ENCODE measurements at regions not wholly inside any gene's neighbourhood (a gene's known extent, or its start where the extent isn't known, plus 50 kb on each side); places are given as distances from the start of the nearest gene placed in this dataset.
"Not testable (repeated sequence)": the region's sequence is repeated elsewhere in the genome, so short reads cannot be mapped to it uniquely, and the experiment has no call there.

DNA sequence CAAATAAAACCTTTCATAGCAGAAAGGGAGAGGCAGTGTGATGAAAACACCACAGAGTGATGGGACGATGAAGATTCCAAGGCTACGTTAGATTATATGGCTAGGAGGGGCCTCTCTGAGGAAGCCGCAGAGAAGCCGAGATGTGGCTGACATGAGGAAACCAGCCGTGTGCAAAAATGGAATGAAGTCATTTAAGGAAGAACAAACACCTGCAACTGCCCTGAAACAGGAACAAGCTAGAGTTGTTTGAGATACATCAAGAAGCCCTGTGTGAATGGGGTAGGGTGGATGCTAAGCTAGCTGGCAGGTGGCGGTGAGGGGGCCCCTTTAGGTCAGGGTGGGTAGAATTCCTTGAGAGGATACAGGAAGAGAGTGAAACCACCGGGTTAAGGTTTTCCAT is 129.5 kb downstream of the KLF6 start:
- H3K27ac ChIP-seq (ENCODE audit: low read length), result no peak overlapping the region
- no peak overlapping the region for H3K9ac ChIP-seq (ENCODE audit: low read depth, low read length)
- H3K9me3 ChIP-seq (ENCODE audit: insufficient read depth, low read depth, low read length), result no peaks in the 10 kb centered on the region
- peaks cover 10% of the 10 kb centered on the region for H3K4me1 ChIP-seq (ENCODE audit: insufficient read depth, low read length)
- no peaks in the 10 kb centered on the region for H3K36me3 ChIP-seq (ENCODE audit: insufficient read depth, low read depth, low read length)
- no peak overlapping the region for H3K4me3 ChIP-seq (ENCODE audit: low read length)
- H3K27me3 ChIP-seq (ENCODE audit: insufficient read depth, low read length), result no peaks in the 10 kb centered on the region

DNA sequence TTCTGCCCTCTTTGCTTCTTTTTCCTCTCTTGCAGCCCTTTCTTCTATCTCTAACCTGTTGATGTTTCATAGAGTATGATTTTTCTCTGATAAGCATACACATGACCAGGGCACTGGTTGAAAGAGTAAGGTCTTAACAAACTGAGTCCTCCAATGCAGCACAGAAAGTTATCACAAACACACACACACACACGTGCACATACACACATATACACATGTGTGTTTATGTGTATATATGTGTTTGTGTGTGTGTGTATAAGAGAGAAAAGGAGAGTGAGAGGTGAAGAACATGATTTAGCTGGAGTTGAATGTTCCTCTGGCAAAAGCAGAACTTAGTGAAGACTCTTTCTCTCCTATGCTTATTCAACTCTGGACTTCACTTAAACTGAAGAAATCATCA is 130.0 kb downstream of the KLF6 start:
- no peaks in the 10 kb centered on the region for H3K9me3 ChIP-seq (ENCODE audit: insufficient read depth, low read depth, low read length)
- H3K27ac ChIP-seq (ENCODE audit: low read length), result no peak overlapping the region
- H3K27me3 ChIP-seq (ENCODE audit: insufficient read depth, low read length), result no peaks in the 10 kb centered on the region
- no peak overlapping the region for H3K4me3 ChIP-seq (ENCODE audit: low read length)
- peaks cover 10% of the 10 kb centered on the region for H3K4me1 ChIP-seq (ENCODE audit: insufficient read depth, low read length)
- H3K36me3 ChIP-seq (ENCODE audit: insufficient read depth, low read depth, low read length), result no peaks in the 10 kb centered on the region
- H3K9ac ChIP-seq (ENCODE audit: low read depth, low read length), result no peak overlapping the region

DNA sequence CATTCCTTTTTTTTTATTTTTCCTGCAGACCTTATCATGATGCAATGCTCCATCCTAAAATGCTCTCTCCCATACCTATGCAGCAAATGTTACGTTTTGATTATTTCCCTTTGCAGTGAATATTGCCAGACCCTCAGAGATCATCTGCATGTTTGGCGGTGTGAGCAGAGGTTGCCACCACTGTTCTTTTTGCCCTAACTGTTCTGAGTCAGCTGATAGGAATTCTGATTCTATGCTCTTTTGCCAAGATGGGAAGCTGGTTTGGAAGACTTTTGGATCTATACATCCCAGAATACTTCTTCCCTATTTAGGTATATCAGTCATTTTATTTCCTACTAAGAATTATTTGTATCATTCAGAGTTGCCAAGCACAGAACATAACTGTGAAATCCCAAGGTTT is 130.5 kb downstream of the KLF6 start:
- Histone ChIP-seq H3K36me3 (ENCODE audit: insufficient read depth, low read depth, low read length) (no peaks in the 10 kb centered on the region), H3K27me3 (ENCODE audit: insufficient read depth, low read length) (no peaks in the 10 kb centered on the region), H3K9ac (ENCODE audit: low read depth, low read length) (no peak overlapping the region), H3K27ac (ENCODE audit: low read length) (no peak overlapping the region), H3K4me3 (ENCODE audit: low read length) (no peak overlapping the region), H3K9me3 (ENCODE audit: insufficient read depth, low read depth, low read length) (no peaks in the 10 kb centered on the region), H3K4me1 (ENCODE audit: insufficient read depth, low read length) (peaks cover 8% of the 10 kb centered on the region)

DNA sequence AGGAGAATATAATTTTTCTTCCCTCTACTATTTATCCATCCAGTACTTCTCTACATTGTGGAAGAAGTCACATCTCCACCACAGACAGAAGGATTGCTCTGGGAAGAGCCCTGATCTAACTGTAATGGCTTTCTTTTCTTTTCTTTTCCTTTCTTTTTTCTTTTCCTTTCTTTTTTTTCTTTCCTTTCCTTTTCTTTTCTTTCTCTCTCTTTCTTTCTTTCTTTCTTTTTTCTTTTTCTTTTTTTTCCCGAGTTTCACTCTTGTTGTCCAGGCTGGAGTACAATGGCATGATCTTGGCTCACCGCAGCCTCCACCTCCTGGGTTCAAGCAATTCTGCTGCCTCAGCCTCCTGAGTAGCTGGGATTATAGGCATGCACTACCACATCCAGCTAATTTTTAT is 131.7 kb downstream of the KLF6 start:
- not testable (repeated sequence) for H3K4me3 ChIP-seq (ENCODE audit: low read length); H3K4me1 ChIP-seq (ENCODE audit: insufficient read depth, low read length); H3K9ac ChIP-seq (ENCODE audit: low read depth, low read length); H3K36me3 ChIP-seq (ENCODE audit: insufficient read depth, low read depth, low read length); H3K27me3 ChIP-seq (ENCODE audit: insufficient read depth, low read length); H3K27ac ChIP-seq (ENCODE audit: low read length); H3K9me3 ChIP-seq (ENCODE audit: insufficient read depth, low read depth, low read length)

DNA sequence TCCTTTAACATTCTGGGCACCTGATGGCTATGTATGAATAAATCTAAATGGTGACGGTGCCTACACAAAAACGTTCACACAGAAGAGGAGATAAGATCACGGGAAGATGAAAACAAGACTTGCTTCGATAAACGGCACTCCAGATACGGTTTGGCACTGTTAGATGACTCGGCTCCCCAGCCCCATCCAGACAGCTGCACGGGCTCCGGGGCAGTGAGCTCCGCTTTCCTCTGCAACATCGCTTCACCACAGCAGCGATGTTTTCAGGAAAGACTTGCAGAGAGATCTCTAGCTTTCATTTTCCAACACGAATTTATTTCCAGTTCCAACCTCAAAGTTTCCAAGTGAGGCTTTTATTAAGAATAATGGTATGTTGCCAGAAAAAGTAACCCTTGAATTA is 132.1 kb downstream of the KLF6 start:
- no peak overlapping the region for H3K9ac ChIP-seq (ENCODE audit: low read depth, low read length)
- no peaks in the 10 kb centered on the region for H3K9me3 ChIP-seq (ENCODE audit: insufficient read depth, low read depth, low read length)
- H3K27ac ChIP-seq (ENCODE audit: low read length), result no peak overlapping the region
- H3K27me3 ChIP-seq (ENCODE audit: insufficient read depth, low read length), result no peaks in the 10 kb centered on the region
- H3K4me3 ChIP-seq (ENCODE audit: low read length), result no peak overlapping the region
- no peaks in the 10 kb centered on the region for H3K4me1 ChIP-seq (ENCODE audit: insufficient read depth, low read length)
- H3K36me3 ChIP-seq (ENCODE audit: insufficient read depth, low read depth, low read length), result no peaks in the 10 kb centered on the region

DNA sequence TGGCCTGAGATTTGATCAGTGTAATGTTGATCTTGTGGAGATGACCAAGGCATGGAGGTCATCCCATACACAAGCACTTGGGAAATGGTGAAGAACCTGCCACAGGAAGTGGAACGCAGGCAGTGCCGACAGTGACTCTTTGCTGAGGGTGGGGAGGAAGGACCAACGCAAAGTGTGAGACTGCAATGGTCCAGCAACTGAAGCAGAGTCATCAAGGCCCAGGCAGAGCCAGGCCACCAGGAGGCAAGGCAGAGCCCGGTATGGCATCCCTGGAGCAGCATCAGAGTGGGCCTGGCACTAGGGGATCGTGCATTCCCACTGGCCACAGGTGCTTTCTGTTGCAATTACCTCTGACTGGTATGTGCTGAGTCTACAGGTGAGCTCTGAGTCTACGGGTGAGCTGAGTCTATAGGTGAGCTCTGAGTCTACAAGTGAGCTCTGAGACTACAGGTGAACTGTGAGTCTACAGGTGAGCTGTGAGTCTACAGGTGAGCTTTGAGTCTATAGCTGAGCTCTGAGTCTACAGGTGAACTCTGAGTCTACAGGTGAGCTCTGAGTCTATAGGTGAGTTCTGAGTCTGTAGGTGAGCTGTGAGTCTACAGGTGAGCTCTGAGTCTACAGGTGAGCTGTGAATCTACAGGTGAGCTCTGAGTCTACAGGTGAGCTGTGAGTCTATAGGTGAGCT is 132.9 kb downstream of the KLF6 start:
- Histone ChIP-seq H3K4me3 (ENCODE audit: low read length) (no peak overlapping the region), H3K9me3 (ENCODE audit: insufficient read depth, low read depth, low read length) (no peaks in the 10 kb centered on the region), H3K27me3 (ENCODE audit: insufficient read depth, low read length) (no peaks in the 10 kb centered on the region), H3K27ac (ENCODE audit: low read length) (no peak overlapping the region), H3K36me3 (ENCODE audit: insufficient read depth, low read depth, low read length) (no peaks in the 10 kb centered on the region), H3K4me1 (ENCODE audit: insufficient read depth, low read length) (no peaks in the 10 kb centered on the region), H3K9ac (ENCODE audit: low read depth, low read length) (no peak overlapping the region)

DNA sequence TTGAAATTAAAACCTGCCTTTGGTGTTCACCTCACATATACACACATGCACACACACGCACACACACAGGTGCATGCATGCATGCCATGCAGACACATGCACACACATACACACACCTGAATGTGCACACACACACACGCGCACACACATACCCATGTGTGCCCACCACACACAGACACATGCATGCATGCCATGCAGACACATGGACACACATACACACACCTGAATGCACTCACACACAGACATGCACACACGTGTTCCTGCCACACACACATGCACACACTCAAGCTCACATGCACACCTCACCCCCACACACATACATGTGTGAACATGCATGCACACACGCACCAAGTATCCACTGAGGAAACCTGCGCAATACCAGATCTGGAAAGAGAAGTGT is 136.4 kb downstream of the KLF6 start:
- H3K4me1 ChIP-seq (ENCODE audit: insufficient read depth, low read length), result no peaks in the 10 kb centered on the region
- H3K4me3 ChIP-seq (ENCODE audit: low read length), result no peak overlapping the region
- H3K36me3 ChIP-seq (ENCODE audit: insufficient read depth, low read depth, low read length), result no peaks in the 10 kb centered on the region
- H3K27me3 ChIP-seq (ENCODE audit: insufficient read depth, low read length), result no peaks in the 10 kb centered on the region
- no peak overlapping the region for H3K27ac ChIP-seq (ENCODE audit: low read length)
- H3K9ac ChIP-seq (ENCODE audit: low read depth, low read length), result no peak overlapping the region
- no peaks in the 10 kb centered on the region for H3K9me3 ChIP-seq (ENCODE audit: insufficient read depth, low read depth, low read length)

DNA sequence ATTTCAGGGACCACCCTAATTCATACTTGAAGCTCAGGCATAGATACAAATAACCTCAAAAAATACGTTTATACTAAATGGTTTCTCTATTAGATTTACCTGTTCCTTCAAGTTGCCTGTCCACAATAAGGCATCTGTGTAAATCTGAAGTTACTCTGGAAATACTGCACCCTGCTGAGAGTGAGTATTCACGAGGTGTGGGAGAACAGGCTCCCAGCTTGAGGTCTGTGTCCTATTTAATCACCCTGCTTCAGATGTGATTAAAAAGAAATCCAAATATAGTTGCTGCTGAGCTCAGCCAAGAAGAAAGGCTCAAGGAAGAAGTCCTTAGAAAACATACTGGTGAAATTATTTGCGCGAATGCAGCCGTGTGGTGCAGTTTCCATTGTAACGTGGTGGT is 136.8 kb downstream of the KLF6 start:
- H3K4me3 ChIP-seq (ENCODE audit: low read length), result no peak overlapping the region

DNA sequence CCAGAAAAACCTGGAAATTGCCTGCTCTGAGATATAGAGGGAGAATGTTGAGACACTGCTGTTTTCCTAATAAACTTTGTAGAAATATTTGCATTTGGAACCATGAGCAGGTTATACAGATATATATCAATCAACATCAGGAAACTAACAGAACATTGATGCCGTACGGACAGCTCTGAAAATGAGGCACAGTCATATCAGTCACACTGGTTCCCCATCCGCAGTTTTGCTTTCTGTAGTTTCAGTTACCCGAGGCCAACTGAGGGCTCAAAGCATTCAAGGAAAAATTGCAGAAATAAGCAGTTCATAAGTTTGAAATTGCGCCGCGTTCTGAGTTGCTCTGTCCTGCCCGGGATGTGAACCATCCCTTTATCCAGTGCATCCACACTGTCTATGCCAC is 137.9 kb downstream of the KLF6 start:
- Histone ChIP-seq H3K9ac (ENCODE audit: low read depth, low read length) (no peak overlapping the region), H3K9me3 (ENCODE audit: insufficient read depth, low read depth, low read length) (no peaks in the 10 kb centered on the region), H3K27me3 (ENCODE audit: insufficient read depth, low read length) (no peaks in the 10 kb centered on the region), H3K4me3 (ENCODE audit: low read length) (no peak overlapping the region), H3K36me3 (ENCODE audit: insufficient read depth, low read depth, low read length) (no peaks in the 10 kb centered on the region), H3K27ac (ENCODE audit: low read length) (no peak overlapping the region), H3K4me1 (ENCODE audit: insufficient read depth, low read length) (no peaks in the 10 kb centered on the region)

More for the DNA sequence above, 136.8 kb downstream of the KLF6 start:
- H3K27me3 ChIP-seq (ENCODE audit: insufficient read depth, low read length), result no peaks in the 10 kb centered on the region
- H3K9me3 ChIP-seq (ENCODE audit: insufficient read depth, low read depth, low read length), result no peaks in the 10 kb centered on the region
- H3K4me1 ChIP-seq (ENCODE audit: insufficient read depth, low read length), result no peaks in the 10 kb centered on the region
- H3K36me3 ChIP-seq (ENCODE audit: insufficient read depth, low read depth, low read length), result no peaks in the 10 kb centered on the region
- no peak overlapping the region for H3K9ac ChIP-seq (ENCODE audit: low read depth, low read length)
- H3K27ac ChIP-seq (ENCODE audit: low read length), result no peak overlapping the region

DNA sequence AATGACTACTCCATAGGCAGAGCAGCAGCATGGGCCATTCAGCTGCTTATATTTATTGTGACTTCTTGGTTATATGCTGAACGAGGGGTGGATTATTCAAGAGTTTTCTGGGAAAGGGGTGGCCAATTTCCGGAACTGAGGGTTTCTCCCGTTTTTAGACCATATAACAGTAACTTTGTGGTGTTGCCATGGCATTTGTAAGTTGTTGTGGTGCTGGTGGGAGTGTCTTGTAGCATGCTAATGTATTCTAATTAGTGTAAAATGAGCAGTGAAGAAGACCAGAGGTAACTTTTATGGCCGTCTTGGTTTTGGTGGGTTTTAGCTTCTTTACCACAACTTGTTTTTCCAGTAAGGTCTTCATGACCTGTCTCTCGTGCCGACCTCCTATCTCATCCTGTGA is 139.6 kb downstream of the KLF6 start:
- H3K9me3 ChIP-seq (ENCODE audit: insufficient read depth, low read depth, low read length), result no peaks in the 10 kb centered on the region
- H3K4me3 ChIP-seq (ENCODE audit: low read length), result no peak overlapping the region
- no peaks in the 10 kb centered on the region for H3K27me3 ChIP-seq (ENCODE audit: insufficient read depth, low read length)
- no peak overlapping the region for H3K9ac ChIP-seq (ENCODE audit: low read depth, low read length)
- no peaks in the 10 kb centered on the region for H3K4me1 ChIP-seq (ENCODE audit: insufficient read depth, low read length)
- H3K36me3 ChIP-seq (ENCODE audit: insufficient read depth, low read depth, low read length), result no peaks in the 10 kb centered on the region
- no peak overlapping the region for H3K27ac ChIP-seq (ENCODE audit: low read length)

DNA sequence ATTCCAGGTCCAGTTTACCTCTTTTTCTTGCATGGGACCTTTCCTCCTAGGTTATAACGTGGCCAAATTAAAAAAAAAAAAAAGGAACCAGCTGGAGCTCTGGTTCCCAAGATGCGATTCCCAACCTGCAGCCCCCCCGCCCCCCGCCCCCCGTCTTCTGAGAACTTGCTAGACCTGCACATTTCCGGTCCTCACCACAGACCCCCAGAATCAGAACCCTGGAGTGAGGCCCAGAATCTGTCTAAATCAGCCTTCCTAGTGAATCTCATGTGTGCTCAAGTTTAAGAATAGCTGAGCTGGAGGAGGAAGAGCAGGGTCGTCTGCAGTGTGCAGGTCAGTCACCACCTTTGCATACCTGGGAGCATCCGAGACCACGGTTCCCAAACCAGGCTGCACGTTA is 144.2 kb downstream of the KLF6 start:
- no peak overlapping the region for H3K9ac ChIP-seq (ENCODE audit: low read depth, low read length)
- H3K9me3 ChIP-seq (ENCODE audit: insufficient read depth, low read depth, low read length), result no peaks in the 10 kb centered on the region
- no peaks in the 10 kb centered on the region for H3K4me1 ChIP-seq (ENCODE audit: insufficient read depth, low read length)
- H3K36me3 ChIP-seq (ENCODE audit: insufficient read depth, low read depth, low read length), result no peaks in the 10 kb centered on the region
- no peak overlapping the region for H3K4me3 ChIP-seq (ENCODE audit: low read length)
- no peak overlapping the region for H3K27ac ChIP-seq (ENCODE audit: low read length)
- H3K27me3 ChIP-seq (ENCODE audit: insufficient read depth, low read length), result no peaks in the 10 kb centered on the region

DNA sequence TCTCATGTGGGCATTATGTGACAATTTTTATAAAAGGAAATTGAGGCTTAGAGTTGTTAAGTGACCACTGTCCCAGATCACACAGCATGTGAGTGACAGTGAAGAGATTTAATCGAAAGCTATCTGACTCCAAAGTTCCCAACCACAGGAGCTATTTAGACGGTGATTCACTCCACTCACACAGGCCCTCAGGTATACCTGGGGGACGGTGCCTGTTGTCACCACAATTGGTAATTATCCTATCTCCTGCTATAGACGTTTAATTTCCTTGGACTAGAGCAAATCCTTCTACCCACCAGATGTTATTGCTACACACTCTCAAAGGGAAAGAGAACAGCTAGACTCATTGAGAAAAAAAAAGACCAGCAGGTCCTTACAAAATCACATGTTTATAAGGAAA is 145.5 kb downstream of the KLF6 start:
- Histone ChIP-seq H3K4me1 (ENCODE audit: insufficient read depth, low read length) (no peaks in the 10 kb centered on the region), H3K4me3 (ENCODE audit: low read length) (no peak overlapping the region), H3K9me3 (ENCODE audit: insufficient read depth, low read depth, low read length) (no peaks in the 10 kb centered on the region), H3K27me3 (ENCODE audit: insufficient read depth, low read length) (no peaks in the 10 kb centered on the region), H3K36me3 (ENCODE audit: insufficient read depth, low read depth, low read length) (no peaks in the 10 kb centered on the region), H3K27ac (ENCODE audit: low read length) (no peak overlapping the region), H3K9ac (ENCODE audit: low read depth, low read length) (no peak overlapping the region)

All from iPS-20b (cell line).